Fibroblast of skin of scalp (primary cell): ENCODE measurements at regions not wholly inside any gene's neighbourhood (a gene's known extent, or its start where the extent isn't known, plus 50 kb on each side); places are given as distances from the start of the nearest gene placed in this dataset.

Source experiments
- DNase-seq: peaks from one replicate; pipeline ENCODE4 v3.0.0-alpha.2; 2013

DNA sequence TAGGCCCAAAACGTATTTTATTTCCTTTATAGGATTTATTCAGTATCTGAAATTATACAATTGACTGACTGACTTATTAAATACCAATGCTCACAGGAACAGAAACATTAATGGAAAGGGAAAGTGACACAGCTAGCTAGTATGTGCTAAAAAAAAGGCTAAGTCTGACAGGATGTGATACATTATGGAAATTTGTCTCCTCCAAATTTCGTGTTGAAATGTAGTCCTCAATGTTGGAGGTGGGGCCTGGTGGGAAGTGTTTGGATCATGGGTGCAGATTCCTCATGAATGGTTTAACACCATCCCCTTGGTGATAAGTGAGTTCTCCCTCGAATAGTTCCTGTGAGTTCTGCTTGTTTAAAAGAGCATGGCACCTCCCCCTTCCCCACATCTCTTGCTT lies 70.6 kb upstream of the WDR75 start:
- DNase-seq: peak; percentile 93

DNA sequence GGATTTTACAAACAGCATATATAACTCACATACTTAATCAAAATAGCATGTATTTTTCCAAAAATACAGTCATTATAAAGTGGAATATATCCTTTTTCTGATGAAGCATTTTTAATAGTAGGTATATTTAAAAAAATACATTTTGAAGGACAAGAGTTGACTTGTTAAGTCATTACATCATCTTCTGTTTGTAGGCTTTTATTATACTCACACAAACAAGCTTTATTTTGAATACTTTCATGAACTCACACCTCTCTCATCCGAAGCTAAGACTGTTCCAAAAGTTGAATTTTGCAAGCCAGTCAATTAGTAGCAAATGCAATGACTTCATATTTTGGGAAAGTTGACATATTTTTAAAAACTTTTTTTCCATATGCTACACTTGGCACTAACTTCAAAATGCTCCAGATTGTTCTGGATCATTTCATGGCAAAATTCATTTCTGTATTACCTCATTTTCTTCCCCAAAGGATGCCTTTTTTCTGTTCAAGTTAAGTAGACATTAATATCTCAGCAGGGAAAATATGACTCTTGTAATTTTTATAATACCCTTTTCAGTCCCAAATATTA lies 68.5 kb upstream of the WDR75 start:
- DNase-seq: peak; percentile 68

DNA sequence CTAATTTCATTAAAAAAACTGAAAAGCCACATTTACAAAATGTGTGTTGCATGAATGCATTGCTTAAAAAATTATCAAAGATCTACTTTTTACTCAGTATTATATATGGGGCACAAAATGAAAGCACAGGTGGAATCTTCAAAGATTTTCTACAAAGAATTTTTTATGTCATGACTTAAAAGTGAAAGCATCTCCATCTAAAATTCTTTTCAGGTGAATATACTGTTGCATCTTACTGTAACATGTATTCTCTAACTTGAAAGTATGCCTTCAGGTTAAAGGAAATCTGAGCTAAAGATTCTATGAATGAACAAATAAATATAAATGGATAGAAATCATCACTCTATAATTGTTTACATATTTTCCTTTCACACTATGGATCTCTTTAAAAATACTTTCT lies 66.8 kb upstream of the WDR75 start:
- no peak for DNase-seq

DNA sequence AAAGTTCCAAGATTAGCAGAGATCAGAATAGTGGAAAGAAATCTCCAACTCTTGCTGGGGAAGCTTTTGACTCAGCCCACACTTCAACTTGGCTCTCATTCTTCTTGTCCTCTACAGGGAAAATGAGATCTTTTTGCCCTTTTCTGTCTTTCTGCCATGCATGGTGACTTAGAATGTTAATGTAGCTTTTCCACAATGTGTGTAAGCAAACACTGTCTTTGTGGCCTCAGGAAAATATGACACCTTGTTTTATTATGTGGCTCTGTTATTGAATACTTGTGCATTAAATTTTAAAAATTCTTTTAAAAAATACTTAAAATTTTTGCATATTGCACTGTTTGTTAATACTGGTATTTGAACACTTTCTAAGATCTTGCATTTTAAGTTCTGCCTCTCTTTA lies 65.4 kb upstream of the WDR75 start:
- DNase-seq: peak; percentile 34

DNA sequence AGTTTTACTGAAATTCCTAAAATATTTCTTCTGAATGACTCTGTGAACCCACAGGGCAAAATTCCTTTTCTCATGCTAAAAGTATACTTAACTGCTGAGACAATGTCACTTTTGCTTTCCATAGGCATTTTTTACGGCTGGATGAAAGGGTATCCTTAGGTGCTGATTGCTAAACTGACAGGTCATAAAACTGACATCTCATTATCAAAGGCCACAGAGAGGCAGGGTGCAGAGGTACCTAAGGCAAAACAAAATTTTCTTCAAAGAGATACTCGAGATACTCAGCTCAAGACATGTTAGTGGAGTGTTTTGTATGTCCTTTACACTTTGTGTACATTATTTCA lies 62.0 kb upstream of the WDR75 start:
- DNase-seq: peak; percentile 87

DNA sequence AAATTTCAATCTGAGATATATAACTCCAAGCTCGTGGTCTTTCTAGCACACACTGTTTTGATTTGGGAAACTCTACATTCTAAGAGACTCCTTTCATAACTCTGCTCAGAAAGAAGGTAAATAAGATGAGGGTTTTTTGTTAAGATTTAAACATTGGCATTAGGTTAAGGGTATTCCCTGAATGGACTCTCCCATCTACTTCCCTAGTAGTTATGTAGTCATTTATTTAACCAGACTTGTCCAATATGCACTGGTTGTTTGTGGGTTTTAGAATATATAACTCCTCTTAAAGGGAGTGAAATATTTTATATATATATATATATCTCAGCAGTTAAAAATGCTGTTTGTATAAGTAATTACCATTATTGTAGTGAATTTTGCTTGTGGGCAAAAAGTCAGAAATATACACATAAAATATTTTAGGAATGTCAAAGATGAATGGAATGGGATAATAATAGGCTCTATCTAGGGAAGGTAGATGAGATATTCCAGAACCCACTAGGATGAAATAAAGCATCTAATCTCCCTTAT lies 61.5 kb upstream of the WDR75 start:
- DNase-seq: peak; percentile 66

DNA sequence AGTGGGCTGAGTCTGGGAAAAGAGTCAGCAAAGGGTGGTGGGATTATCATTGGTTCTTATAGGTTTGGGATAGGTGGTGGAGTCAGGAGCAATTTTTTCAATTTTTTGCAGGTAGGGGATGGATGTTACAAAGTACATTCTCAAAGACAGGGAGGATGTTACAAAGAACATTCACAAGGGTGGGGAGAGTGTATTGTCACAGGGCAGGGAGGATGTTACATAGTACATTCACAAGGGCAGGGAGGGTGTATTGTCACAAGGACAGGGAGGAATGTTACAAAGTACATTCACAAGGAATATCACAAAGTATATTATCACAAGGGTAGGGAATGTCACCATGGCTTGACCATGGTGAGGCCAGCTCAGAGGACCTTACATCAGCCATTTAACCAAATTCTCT lies 58.6 kb upstream of the WDR75 start:
- DNase-seq: no peak

DNA sequence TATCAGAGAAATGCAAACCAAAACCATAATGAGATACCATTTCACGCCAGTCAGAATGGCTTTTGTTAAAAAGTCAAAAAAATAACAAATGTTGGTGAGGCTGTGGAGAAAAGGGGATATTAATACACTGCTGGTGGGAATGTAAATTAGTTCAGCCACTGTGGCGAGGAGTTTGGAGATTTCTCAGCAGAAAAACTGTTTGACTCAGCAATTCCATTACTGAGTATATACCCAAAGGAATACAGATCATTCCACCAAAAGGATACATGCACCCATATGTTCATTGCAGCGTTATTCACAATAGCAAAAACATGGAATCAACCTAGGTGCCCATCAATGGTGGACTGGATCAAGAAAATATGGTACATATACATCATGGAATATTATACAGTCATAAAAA lies 54.5 kb upstream of the WDR75 start:
- DNase-seq: peak; percentile 22

DNA sequence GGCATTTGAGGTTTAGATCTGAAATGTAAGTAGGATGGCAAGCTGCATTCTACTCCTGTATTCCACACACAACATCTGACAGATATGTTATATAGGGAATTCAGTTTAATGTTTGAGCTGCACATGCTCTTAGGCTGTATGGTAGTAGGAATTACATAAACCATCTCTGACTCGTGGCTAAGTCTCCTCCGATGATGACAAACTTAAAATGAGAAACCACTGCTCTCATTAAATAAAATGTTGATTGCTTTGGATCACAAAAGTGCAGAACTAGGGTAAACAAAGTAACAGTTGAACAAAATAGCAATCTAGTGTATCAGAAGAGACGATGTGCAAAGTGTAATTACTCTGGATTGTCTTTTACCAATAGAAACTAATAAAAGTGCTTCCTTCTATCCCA lies 50.1 kb upstream of the WDR75 start:
- DNase-seq: no peak
